ENCODE measurements at regions not wholly inside any gene's neighbourhood (a gene's known extent, or its start where the extent isn't known, plus 50 kb on each side); places are given as distances from the start of the nearest gene placed in this dataset.

GRCh38 chr2:206368484-206368883 is 74.8 kb upstream of the ADAM23 start:
- no peak for DNase-seq
- in situ Hi-C loops (cut with MboI; ENCODE audit: low pct_unique_long_range_greater_than_20kb, low sequenced_read_pairs), result no loop called here

- peak; percentile 45 for DNase-seq
- in situ Hi-C loops (cut with MboI; ENCODE audit: low pct_unique_long_range_greater_than_20kb, low sequenced_read_pairs), result no loop called here
Measured at GRCh38 chr2:206368933-206369569, 74.3 kb upstream of the ADAM23 start.

DNA sequence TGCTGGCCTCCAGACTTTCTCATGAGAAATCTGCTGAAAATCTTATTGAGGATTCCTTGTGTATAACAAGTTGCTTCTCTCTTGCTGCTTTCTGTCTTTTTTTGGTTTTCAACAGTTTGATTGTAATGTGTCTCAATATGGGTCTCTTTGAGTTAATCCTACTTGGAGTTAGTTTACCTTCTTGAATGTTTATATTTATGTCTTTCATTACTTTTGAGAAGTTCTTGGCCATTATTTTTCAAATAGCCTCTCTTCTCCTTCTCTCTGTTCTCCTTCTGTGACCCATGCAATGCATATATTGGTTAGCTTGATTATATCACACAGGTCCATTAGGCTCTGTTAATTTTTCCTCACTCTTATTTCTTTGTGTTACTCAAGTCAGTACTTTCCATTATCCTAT is 67.4 kb upstream of the ADAM23 start:
- in situ Hi-C loops (cut with MboI; ENCODE audit: low pct_unique_long_range_greater_than_20kb, low sequenced_read_pairs), result no loop called here
- no peak for DNase-seq

DNA sequence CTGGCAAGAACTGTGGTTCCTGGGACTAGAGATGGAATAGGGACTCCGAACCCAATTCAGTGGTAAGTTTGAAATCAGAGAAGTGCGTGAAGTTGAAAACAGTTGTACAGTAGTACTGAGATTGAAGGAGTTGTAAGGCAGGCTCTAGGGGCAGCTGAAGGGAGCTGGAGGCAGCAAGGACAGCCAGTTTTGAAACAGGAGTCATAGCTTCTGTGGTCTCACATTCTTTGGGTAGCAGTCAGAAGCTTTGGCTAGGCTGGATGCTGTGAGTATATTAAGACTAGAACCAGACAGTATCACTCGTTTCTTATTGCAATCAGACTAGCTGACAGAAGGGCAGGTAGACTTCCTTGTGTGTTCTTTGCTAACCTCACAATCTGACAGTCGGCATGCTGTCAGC is 64.5 kb upstream of the ADAM23 start:
- in situ Hi-C loops (cut with MboI; ENCODE audit: low pct_unique_long_range_greater_than_20kb, low sequenced_read_pairs), result no loop called here
- DNase-seq, result no peak

- no peak for DNase-seq
- in situ Hi-C loops (cut with MboI; ENCODE audit: low pct_unique_long_range_greater_than_20kb, low sequenced_read_pairs), result no loop called here
Measured at GRCh38 chr2:206379266-206379665, 64.1 kb upstream of the ADAM23 start.

GRCh38 chr2:206379886-206380285 is 63.4 kb upstream of the ADAM23 start:
- DNase-seq, result no peak
- in situ Hi-C loops (cut with MboI; ENCODE audit: low pct_unique_long_range_greater_than_20kb, low sequenced_read_pairs), result no loop called here

DNA sequence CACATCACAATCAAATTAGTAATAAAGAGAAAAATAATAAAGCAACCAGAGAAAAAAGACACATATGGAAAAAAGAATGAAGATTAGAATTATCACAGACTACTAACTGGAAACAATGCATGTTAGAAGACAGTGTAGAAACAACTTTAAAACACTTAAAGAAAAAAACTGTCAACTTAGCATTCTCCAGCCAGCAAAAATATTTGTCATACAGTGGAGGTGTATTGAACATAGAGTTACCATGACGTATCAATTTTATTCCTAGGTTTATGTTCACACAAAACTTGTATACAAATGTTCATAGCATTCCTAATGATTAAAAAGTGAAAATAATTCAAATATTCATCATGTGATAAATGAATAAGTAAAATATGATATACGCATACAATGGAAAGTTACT is 61.5 kb upstream of the ADAM23 start:
- in situ Hi-C loops (cut with MboI; ENCODE audit: low pct_unique_long_range_greater_than_20kb, low sequenced_read_pairs), result no loop called here
- DNase-seq, result no peak

GRCh38 chr2:206383669-206384068 is 59.7 kb upstream of the ADAM23 start:
- in situ Hi-C loops (cut with MboI; ENCODE audit: low pct_unique_long_range_greater_than_20kb, low sequenced_read_pairs), result no loop called here

DNA sequence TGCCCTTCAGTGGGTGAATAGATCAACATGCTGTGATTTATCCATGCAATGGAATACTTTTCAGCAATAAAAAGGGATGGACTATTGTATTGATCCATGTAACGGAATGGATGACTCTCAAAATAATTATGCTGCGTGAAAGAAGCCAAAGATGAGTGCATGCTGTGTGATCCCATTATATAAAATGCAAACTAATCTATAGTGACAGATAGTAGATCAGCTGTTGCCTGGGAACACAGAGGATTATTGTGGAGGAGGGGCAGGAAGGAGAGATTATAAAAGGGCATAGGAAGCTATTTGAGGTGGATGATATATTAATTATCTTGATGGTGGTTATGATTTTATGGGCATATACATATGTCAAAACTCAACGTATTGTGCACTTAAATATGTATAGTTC is 55.5 kb upstream of the ADAM23 start:
- in situ Hi-C loops (cut with MboI; ENCODE audit: low pct_unique_long_range_greater_than_20kb, low sequenced_read_pairs), result no loop called here

More at GRCh38 chr2:206383669-206384068, 59.7 kb upstream of the ADAM23 start:
- no peak for DNase-seq

DNA sequence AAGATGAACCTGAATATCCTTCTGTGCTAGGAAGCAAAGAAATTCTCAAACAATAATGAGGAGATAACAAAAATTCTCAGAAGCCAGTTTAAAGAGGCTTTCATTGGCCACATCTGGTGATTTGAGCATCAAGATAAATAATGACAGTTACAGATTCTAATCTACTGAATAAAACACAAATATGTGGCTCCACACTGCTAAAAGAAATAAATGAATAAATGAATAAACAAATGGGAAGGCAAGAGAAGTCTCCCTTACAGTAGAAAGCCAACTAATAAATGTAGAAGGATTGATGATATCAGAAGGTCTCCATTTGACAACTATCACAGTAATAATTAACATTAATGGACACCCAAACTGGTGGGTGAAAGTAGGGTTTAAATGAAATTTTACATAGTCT is 54.6 kb upstream of the ADAM23 start:
- no peak for DNase-seq
- in situ Hi-C loops (cut with MboI; ENCODE audit: low pct_unique_long_range_greater_than_20kb, low sequenced_read_pairs), result no loop called here

More for the DNA sequence above, 55.5 kb upstream of the ADAM23 start:
- no peak for DNase-seq

DNA sequence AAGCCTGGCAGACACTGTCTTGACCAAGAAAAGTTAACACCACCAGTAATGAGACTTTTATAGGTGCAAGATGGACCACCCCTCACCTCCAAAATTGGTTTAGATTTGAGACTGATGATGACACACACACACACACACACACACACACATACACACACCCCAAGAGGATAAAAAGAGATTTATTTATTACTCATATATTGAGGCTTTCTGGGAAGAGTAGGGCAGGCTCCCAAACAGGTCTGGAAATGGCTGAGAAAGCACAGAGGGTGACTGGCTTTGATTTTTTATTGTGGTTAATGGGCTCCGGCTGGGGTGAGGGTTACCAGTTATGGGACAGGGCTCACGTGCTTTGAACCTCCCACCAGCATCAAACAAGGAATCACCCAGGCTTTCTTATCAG is 54.2 kb upstream of the ADAM23 start:
- DNase-seq, result no peak

DNA sequence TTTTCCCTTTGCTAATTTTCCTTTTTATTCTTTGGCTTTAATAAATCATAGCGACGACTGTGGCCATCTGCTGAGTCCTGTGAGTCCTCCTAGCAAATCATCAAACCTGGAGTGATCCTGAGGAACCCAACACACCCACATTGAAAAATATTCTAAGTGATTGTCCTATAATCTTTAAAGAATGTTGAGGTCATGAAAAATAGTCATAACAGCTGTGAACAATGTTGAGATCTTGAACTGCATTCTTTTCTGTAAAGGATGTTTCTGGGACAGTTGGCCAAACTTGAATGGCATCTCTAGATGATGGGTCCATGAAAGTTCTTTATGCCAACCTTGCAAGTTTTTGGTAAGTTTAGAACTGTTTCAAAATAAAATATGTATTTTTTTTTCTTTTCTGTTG is 53.2 kb upstream of the ADAM23 start:
- DNase-seq, result no peak
- in situ Hi-C loops (cut with MboI; ENCODE audit: low pct_unique_long_range_greater_than_20kb, low sequenced_read_pairs), result no loop called here

More for the DNA sequence above, 54.2 kb upstream of the ADAM23 start:
- in situ Hi-C loops (cut with MboI; ENCODE audit: low pct_unique_long_range_greater_than_20kb, low sequenced_read_pairs), result no loop called here

- DNase-seq, result peak; percentile 50
- in situ Hi-C loops (cut with MboI; ENCODE audit: low pct_unique_long_range_greater_than_20kb, low sequenced_read_pairs), result no loop called here
Measured at GRCh38 chr2:206392118-206392517, 51.2 kb upstream of the ADAM23 start.
